GM13976 (cell line): ENCODE measurements at regions not wholly inside any gene's neighbourhood (a gene's known extent, or its start where the extent isn't known, plus 50 kb on each side); places are given as distances from the start of the nearest gene placed in this dataset.

Experiments
- DNase-seq: peaks from one replicate; pipeline ENCODE4 v3.0.0; 2012; ENCODE audit warnings: low spot score
- in situ Hi-C: fragments of 300-500 bp; cut with MboI; formaldehyde crosslinking; loops from one replicate; pipeline ENCODE4 v1.12.0; 2022; ENCODE audit warnings: low sequenced_read_pairs, mixed read lengths, inconsistent platforms; ENCODE audit not compliant: unreplicated experiment
- TF ChIP-seq, protein P1 (sequence below): IDR thresholded peaks from 2 replicates; pipeline ENCODE4 v1.5.1; 2012; ENCODE audit warnings: borderline replicate concordance, mild to moderate bottlenecking; ENCODE audit not compliant: insufficient read depth; ENCODE audit errors: extremely low read depth, missing control alignments, control extremely low read depth

DNA sequence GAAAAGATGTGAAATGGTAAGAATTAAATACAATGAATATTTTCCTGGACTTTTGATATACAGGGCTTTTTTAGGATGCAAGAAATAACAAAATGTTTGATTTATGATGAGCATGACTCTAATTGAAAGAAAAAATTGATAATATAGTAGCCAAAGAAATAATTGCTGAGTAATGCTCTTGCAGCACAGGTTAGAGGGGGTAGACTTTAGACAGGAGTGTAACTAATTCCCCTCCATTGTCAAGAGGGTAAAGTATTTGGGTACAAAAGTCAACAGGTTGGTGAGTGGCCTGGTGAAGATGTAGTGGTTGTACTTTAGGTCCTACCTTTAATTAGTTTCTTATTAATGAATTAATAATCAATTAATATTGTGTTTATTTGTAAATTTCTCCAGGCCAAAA, 912.3 kb downstream of the KCNJ2 start:
- DNase-seq: no peak
- TF ChIP-seq, protein P1, sequence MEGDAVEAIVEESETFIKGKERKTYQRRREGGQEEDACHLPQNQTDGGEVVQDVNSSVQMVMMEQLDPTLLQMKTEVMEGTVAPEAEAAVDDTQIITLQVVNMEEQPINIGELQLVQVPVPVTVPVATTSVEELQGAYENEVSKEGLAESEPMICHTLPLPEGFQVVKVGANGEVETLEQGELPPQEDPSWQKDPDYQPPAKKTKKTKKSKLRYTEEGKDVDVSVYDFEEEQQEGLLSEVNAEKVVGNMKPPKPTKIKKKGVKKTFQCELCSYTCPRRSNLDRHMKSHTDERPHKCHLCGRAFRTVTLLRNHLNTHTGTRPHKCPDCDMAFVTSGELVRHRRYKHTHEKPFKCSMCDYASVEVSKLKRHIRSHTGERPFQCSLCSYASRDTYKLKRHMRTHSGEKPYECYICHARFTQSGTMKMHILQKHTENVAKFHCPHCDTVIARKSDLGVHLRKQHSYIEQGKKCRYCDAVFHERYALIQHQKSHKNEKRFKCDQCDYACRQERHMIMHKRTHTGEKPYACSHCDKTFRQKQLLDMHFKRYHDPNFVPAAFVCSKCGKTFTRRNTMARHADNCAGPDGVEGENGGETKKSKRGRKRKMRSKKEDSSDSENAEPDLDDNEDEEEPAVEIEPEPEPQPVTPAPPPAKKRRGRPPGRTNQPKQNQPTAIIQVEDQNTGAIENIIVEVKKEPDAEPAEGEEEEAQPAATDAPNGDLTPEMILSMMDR: no peak
- in situ Hi-C loops: no loop called here

DNA sequence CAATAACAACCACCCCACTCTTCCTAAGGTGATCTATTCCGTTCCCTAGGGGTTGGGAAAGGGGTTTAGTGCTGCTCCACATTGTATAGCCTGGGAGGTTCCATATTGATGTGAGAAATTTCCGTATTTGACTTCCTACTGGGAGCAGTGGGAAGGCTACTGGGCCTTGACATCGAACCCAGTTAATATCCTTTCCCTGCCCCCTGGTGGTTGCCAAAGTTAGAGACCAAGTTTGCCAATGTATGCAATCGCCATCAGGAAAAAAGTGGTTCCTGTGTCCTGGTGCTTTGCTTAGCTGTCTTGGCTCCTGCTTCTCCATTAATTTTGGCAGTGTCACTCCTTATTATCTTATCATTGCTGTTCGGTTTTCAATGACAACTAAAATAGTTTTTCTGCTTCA, 914.9 kb downstream of the KCNJ2 start:
- TF ChIP-seq, protein P1: no peak
- in situ Hi-C loops: no loop called here
- no peak for DNase-seq

DNA sequence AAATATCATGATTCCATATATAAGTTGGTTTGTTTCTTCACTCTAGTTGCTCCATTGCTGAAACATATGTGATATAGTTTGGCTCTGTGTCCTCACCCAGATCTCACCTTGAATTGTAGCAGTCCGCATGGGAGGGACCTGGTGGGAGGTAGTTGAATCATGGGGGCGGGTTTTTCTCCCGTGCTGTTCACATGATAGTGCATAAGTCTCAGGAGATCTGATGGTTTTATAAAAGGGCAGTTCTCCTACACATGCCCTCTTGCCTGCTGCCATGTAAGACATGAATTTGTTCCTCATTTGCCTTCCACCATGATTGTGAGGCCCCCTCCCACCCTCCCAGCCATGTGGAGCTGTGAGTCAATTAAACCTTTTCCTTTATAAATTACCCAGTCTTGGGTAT, 915.5 kb downstream of the KCNJ2 start:
- TF ChIP-seq, protein P1: no peak
- in situ Hi-C loops: no loop called here
- DNase-seq: no peak

DNA sequence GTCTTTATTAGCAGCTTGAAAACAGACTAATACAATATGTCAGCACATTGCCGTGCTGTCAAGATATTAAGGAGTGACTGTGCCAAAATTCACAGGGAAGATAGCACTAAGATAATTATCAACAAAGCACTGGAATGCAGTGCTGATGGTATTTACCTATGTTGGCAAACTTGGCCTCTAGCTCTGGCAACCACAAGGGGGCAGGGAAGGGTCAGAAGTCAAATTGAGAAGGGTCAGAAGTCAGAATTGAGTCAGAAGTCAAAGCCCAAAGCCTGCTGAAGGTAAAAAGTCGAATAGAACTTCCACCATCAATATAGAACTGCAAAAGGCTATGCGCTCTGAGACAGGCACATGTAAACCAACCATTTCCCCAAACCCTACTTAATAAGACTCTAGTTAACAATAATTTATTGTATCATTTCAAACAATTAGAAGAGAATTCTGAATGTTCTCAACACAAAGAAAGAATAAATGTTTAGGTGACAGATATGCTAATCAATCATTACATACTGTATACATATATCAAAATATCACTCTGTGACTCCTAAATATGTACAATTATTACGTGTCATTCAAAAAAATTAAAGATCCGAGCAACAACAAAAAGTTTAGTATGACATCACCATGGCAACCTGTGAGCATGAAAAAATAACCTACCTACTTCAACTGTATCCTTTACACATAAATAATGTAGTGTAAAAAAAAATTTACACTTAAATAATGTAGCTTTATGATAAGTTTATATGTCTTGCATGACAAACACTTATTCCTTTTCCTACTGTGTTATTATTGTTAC, 916.1 kb downstream of the KCNJ2 start:
- TF ChIP-seq, protein P1: no peak
- in situ Hi-C loops: no loop called here
- no peak for DNase-seq

DNA sequence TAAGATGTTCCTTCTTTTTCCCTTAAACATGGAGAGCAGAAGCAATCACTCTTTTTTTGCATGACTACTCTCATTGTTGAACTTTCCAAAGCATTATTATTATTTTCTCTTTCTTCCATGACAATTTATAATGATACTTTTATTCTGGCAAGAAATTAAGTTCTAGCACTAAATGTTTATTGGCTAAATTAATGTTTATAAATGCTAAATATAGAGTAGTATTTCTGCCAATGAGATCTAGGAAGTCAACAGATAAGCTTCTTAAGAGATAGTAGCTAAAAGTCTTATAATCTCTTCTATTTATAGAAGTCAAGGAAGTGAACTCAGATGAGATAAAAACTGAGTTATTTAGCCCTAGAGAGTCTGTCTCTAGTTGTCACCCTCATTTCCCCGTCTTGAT, 920.1 kb downstream of the KCNJ2 start:
- TF ChIP-seq, protein P1: no peak
- in situ Hi-C loops: no loop called here
- no peak for DNase-seq

DNA sequence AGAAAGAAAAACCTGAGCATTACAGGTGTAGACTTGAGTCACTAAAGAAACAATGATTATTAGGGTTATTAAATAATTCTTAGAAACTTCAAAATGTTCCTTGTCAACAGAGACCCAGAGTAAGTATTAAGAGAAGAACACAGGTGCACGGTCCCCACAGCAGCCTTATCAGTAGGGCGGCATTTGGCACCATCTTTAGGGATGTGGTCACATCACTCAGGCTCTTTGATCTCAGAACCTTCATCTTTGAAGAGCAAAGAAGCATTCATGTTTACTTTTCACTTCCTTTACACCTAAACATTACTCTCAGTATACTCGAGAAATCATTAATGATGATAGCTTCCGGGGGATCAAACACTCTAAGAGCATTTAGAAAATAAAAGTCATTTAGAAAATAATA, 928.7 kb downstream of the KCNJ2 start:
- in situ Hi-C loops: no loop called here
- TF ChIP-seq, protein P1: no peak
- DNase-seq: no peak
